ENCODE measurements at regions not wholly inside any gene's neighbourhood (a gene's known extent, or its start where the extent isn't known, plus 50 kb on each side); places are given as distances from the start of the nearest gene placed in this dataset.
"Not testable (repeated sequence)": the region's sequence is repeated elsewhere in the genome, so short reads cannot be mapped to it uniquely, and the experiment has no call there.

DNA sequence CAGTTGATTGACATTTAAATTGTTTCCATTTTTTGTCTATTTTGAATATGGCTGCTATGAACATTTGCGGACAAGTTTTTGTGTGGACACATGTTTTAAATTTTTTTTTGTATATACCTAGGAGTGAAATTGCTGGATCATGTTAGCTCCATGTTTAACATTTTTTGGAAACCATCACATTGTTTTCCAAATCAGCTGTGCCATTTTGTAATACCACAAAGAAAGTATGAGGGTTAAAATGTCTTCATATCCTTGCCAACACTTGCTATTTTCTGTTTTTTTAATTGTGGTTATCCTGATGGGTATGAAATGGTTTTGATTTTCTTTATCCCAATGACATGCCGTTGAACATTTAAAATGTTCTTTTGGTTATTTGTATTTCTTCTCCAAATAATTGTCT is 52.1 kb downstream of the CARTPT start:
- no peak for DNase-seq

DNA sequence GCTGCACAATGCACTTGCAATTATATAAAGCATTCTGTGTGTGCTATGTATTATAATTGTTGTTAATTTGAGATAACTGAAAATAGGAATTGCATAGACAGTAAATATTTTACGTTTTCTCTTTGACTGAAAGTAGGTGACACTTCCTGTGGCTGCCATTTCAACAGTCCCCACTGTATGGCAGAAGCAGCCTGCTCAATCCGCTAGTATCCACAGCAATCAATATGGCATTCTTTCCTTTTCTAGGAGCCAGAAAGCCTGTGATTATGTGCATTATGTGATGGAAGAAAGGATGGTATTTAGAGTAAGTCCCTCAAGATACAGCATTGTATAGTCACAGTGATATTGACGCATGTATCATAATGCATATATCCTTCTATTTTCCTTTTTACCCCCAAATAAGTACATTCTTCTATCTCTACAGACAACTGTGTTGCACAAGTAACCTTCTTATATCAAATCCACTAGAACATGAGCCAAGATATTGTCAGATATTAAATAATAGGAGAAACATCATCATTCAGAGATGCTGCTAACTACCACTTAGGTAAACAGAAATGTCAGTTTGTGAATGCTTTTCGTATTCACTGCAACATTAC is 59.7 kb downstream of the CARTPT start:
- DNase-seq, result no peak

DNA sequence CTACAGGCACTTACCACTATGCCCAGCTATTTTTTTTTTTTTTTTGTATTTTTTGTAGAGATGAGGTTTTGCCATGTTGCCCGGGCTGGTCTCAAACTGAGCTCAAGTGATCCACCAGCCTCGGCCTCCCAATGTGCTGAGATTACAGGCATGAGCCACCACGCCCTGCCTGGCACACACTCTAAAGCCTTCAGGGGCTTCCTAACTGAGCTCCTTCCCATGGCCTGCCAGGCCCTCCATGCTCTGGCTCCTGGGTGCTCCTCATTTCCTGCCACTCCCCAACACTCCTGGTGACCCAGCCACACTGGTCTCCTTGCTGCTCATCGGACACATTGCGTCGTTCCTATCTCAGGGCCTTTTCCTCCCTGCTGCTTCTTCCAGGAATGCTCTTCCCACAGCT is 61.5 kb downstream of the CARTPT start:
- no peak for DNase-seq

DNA sequence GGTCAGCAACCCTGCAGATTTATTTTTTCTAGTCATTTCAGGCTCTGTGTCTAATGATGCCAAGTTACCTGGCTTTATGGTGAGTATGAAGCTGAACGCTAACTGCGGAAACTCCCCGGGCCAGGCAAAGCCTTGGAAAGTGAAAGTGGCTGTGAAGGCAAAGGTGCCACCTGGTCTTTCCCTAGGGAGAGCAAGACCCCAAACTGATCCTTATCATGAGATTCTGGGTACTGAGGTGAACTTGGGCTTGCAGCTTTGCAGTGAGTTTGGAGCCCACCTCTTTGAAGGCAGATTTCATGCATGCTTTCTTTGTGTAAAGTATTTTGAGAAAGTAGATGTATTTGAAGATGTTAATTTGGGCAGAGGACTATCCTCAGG is 63.3 kb downstream of the CARTPT start:
- DNase-seq, result no peak

DNA sequence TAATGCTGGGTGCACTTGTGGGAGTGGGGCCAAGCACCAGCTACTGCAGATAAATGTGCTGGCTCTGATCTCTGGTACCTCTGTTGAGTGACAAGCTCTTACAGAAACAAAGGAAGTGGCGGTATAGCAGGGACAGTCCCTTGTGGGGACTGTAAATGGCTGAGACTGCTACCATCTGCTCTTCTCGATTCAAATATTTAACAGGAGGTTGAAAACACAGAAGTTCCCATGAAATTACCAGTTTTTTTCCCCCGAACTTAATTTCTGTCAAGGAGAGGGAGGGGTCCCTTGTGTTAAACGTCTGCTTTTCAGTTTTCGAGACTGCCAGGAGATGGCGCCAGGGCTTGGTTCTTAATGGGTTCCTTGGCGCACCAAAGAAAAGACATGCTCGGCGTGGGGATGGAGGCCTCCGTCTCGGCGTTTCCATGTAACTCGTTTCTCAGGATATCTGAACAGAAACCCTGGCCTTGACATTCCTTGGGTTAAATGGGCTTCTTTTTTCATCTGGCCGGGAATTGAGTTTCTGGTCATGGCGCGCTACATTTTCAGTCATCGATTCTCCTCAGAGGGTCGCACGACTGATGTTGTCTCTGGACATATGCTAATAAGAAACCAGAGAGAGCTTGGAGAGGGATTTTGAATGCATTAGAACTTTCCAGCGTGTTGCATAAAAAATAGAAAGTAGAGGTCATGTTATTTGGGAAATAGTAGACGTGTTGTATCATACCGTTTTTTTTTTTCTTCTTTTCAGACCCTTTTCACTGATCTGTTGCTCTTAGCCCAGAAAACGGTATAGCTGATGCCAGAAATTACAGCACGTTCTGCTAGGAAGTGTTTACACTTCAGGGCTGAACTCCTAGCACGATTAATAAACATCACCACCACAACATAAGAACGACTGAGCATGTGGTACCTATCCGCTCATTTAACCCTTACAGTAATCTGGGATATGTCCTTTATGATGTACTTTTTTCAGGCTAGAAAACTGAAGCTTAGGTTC is 64.0 kb downstream of the CARTPT start:
- DNase-seq, result peak; percentile 53

DNA sequence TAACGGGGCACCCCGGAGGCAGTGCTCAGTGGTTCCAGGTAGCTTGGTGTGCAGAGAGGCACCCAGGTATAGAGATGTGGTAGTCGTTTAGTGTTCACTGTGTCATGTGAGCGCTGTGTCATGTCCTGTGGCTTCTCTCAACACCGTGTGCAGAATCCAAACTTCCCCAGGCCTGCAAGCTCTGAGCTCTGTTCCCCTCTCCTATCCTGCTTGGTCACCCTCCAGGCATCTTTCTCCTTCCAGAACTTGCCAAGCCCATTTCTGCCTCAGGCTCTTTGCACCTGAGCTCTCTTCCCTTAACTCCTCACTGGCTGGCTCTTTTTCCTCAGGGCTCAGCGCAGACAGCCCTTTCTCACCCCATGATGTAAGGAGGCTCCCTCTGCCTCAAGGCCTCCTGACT is 64.8 kb downstream of the CARTPT start:
- DNase-seq, result no peak

DNA sequence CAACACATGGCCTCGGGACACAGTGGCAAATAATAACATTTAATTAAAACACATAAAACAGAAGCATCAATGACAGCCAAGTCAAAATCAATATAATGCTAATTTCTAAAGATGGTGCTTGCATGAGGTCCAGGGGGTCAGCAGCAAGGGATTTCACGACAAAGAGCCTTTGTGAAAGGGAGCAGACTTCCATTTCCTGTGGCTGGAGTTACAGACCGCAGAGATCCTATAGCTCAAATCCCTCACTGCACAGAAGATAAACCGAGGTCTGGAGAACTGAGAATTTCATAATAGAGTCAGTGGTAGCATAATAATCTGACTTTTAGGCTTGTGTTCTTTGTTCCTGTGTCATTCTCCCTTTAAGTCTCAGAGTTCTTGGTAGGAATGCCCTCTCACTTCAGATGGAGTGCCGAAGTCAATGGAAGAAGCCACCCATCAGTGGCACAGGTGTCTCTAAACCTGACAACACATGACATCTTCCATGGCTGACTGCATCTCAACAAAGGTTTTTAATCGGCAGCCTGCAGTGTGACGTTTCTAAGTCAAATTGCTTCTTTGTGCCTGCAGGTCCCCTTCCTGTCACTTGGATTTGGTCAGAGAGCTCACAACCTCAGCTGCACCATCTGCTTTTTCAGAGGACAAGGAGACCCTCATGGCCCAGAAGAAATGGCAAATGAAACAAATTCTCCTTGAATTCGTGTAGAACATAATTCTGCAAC is 67.4 kb downstream of the CARTPT start:
- DNase-seq, result no peak

DNA sequence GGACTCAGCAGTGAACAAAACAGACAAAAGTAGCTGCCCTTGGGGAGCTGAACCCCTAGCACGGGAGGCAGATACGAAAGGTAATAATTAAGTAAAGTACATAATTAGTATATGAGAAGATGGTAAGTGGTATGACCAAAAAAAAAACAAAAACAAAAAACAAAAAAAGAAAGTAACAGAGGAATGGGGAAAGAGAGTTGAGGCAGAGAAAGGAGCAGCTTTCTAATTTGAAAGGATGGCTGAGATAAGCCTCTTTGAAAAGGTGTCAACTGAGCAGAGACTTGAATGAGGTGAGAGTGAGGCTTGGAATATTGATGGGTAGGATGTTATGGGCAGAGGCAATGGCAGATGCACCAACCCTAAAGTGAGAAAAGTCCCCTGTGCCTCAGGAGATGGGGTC is 69.7 kb downstream of the CARTPT start:
- no peak for DNase-seq

DNA sequence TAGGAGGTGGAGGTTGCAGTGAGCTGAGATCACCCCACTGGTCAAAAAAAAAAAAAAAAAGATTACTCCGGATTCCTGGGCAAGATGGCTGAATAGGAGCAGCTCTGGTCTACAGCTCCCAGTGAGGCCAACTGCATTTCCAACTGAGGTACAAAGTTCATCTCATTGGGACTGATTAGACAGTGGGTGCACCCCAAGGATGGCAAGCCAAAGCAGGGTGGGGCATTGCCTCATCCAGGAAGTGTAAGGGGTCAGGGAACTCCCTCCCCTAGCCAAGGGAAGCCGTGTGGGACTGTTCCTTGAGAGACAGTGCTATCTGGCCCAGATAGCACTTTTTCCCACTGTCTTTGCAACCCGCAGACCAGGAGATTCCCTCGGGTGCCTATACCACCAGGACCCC is 70.7 kb downstream of the CARTPT start:
- no peak for DNase-seq

DNA sequence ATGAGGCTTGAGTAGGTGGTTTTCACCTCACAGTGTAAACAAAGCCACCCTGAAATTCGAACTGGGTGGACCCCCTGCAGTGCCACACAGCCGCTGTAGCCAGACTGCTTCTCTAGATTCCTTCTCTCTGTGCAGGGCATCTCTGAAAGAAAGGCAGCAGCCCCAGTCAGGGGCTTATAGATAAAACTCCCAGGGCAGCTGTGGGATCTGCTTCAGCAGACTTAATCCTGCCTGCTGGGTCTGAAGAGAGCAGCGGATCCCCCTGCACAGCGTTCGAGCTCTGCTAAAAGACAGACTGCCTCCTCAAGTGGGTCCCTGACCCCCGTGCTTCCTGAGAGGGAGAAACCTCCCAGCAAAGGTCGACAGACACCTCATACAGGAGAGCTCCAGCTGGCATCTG is 71.4 kb downstream of the CARTPT start:
- DNase-seq, result no peak

DNA sequence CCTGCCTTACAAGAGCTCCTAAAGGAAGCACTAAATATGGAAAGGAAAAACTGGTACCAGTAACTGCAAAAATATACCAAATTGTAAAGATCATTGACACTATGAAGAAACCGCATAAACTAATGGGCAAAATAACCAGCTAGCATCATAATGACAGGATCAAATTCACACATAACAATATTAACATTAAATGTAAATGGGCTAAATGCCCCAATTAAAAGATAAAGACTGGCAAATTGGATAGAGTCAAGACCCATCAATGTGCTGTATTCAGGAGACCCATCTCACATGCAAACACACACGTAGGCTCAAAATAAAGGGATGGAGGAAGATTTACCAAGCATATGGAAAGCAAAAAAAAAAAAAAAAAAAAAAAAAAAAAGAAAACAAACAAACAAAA is 73.0 kb downstream of the CARTPT start:
- not testable (repeated sequence) for DNase-seq

DNA sequence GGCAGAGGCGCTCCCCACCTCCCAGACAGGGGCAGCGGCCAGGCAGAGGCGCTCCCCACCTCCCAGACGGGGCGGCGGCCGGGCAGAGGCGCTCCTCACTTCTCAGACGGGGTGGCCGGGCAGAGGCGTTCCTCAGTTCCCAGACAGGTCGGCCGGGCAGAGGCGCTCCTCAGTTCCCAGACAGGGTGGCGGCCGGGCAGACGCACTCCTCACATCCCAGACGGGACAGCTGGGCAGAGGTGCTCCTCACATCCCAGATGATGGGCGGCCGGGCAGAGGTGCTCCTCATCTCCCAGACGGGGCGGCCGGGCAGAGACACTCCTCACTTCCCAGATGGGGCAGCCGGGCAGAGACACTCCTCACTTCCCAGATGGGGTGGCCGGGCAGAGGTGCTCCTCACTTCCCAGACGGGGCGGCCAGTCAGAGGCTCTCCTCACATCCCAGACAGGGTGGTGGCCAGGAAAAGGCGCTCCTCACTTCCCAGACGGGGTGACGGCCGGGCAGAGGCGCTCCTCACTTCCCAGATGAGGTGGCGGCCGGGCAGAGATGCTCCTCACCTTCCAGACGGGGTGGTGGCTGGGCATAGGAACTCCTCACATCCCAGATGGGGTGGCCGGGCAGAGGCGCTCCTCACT is 75.1 kb downstream of the CARTPT start:
- DNase-seq, result no peak

DNA sequence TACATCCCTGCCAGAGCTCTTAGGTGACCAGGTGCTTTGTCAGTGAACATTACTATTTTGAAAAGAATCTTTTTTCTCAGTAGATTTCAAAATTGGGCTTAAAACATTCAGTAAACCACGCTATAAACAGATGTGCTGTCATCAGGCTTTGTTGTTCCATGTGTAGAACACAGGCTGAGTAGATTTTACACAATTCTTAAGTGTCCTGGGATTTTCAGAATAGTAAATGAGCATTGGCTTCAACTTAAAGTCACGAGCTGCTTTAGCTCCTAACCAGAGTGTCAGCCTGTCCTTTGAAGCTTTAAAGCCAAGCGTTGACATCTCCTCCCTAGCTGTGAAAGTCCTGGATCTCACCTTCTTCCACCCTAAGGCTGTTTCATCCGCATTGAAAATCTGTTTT is 83.6 kb downstream of the CARTPT start:
- DNase-seq, result no peak

DNA sequence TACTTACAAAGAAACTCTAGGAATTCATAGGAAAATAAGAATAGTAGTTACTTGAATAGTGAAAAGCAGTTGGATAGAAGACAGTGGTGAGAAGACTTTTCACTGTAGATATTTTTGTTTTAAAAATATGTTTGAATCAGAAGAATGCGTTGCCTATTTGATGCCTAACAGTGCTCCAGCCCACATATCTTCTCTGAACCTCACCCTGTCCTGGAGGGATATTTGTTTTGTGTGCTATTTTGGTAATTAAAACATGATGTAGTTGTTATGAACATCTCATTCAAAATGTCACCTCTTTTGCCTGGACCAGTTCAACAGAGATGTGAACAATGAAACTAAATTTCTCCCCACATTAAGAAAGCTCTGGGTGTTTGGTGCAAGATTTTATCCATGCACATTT is 87.6 kb downstream of the CARTPT start:
- no peak for DNase-seq

DNA sequence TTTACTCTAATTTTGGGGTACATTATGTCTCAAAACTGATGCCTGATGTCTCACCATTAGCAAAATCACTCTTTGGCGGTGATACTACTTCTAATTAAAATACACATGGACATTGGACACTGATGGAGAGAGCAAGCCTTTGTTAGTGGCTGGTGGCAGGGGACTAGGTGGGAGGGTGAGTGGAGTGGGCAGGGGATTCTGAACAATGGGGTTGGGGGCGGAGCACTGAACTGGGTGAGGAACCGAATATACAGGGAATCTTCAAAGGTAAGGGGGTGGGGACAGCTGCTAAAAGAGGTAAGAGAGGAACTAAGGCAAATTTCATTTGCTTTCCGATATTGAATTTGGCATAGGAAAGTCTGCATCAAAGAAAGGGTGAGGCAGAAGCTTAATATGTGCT is 88.8 kb downstream of the CARTPT start:
- DNase-seq, result no peak

DNA sequence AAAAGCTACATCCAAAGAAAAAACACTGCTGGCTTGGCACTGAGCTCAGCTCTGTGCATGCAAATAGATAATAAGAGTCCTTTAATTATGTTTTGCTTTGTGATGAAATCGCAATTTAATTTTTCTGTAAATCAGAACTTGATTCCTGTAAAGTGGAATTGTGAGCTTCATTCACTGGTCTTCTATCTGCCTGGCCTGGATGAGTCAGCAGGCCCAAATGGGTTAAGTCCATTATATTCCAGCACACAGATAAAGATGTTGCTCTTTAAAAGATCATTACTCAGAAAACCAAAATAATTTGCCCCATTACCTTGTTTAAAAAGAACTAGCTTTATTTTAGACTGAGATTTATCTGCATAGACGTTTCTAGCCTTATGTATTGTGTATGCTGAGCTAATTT is 90.4 kb downstream of the CARTPT start:
- DNase-seq, result no peak

DNA sequence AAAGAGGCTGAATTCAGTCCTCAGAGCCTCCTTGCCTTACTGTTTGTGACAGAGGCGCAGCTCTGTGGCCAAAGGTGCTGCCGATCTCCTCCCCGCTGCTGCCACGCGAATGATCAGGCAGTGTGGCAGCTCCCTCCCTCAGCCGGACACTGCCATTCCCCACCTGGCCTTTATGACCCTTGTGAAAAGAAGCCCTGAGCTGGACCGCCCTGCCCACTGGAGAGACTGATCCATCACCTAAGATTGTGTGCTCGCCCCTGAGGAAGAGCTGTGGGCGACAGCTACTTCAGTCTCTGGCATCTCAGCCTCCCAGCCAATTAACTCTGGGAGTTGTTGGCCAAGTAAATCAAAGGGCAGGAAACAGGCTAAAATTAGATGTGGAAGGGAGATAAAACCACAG is 90.9 kb downstream of the CARTPT start:
- DNase-seq, result no peak

DNA sequence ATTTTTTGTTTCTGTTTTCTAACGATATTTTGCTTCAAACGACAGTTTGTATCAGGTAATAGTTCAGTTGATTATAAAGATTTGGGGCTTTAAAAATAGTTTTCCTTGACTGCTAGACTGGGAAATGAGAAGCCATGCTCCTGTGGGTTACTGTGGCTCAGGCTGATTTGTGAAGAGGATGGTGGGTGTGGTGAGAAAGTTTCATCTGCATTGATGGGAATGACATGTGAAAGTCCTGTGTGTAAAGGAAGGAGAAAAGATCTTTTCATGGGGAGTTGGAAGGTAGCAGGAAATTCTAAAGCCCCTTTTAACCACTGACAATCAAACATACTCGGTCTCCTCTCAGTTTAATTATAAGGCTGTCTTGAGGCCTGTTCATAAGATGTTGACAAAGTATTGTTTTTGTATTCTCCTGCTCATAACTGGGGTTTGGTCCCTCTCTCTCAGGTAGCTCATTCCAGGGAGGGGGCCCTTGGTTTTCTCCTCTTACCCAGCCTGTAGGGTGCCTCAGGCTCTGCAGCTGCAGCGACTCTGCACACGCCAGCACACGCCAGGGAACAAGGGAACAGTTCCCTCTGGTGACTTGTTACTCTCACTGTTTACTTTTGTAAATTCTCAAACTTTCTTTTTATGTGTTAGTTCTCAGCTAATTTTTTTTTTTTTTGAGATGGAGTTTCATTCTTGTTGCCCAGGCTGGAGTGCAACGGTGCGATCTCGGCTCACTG is 91.6 kb downstream of the CARTPT start:
- DNase-seq, result no peak

DNA sequence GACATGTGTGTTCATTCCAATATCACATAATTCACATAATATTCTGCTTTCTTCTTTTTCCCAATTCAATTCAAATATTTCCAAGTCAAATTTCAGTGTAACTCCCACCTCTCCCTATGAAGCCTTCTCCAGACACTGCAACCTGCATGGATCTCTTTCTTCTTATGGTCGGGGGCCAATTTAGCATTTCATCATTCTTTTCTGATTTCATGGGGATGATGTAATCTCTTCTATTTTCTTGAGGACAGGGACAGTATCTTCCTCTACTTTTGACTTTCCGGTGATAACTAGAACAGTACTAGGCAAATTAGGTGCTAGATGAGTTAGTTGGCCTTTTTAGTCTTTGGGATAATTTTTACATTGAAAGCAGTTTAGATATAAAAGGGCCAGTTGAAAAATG is 92.7 kb downstream of the CARTPT start:
- DNase-seq, result no peak

DNA sequence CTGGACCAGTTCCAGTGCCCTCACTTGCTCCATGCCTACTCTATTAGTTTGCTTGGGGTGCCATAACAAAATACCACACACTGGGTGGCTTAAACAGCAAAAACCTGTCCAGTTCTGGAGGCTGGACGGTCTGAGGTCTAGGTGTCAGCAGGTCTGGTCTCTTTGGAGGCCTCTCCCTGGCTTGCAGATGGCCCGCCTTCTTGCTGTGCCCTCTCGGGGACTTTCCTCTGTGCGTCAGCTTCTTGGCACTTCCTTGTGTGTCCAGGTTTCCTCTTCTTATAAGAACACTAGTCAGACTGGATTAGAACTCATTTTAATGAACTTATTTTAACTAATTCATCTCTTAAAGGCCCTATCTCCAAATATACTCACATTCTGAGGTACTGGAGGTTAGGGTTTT is 97.2 kb downstream of the CARTPT start:
- no peak for DNase-seq

DNA sequence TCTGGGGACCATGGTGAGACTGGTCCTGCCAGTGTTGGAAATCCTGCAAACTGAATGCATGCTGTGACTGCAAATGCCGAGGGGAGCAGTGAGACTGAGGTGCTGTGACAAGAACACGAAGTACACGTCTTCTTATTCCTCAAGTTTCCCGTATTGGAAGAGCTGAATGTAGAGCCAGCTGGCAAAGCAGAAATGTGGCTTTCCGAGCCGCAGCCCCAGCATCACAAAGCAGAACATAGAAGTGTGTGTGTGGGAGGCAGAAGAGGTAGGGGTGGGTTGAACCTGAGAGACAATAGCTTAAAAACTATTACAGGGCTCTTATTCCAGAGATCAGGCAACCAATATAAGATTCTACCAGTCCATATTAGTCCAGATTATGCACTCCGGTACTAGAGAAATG is 98.8 kb downstream of the CARTPT start:
- DNase-seq, result no peak

DNA sequence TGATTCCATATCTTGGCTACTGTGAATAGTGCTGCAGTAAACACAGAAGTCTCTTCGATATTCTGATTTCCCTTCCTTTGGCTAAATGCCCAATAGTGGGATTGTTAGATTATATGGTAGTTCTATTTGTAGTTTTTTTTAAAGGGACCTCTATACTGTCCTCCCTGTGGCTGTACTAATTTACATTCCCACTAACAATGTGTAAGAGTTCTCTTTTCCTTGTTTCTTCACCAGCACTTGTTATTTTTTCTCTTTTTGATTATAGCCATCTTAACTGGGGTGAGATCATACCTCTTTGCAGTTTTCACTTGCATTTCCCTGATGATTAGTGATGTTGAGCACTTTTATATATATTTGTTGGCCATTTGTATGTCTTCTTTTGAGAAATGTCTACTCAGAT is 102.0 kb downstream of the CARTPT start:
- DNase-seq, result no peak

DNA sequence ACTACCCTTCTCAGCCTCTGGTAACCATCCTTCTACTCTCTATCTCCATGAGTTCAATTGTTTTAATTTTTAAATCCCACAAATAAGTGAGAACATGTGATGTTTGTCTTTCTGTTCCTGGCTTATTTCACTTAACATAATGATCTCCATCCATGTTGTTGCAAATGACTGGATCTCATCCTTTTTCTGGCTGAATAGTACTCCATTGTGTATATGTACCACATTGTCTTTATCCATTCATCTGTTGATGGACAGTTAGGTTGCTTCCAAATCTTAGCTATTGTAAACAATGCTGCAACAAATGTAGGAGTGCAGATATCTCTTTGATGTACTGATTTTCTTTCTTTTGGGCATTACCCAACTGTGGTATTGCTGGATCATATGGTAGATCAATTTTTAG is 103.0 kb downstream of the CARTPT start:
- DNase-seq, result not testable (repeated sequence)

Data from stimulated activated CD4-positive, alpha-beta T cell treated with anti-CD3 and anti-CD28 coated beads, Interleukin-4, amount 100 ng/mL, for 1 hour (primary cell).